T47D (cell line): ENCODE measurements at regions not wholly inside any gene's neighbourhood (a gene's known extent, or its start where the extent isn't known, plus 50 kb on each side); places are given as distances from the start of the nearest gene placed in this dataset.
A peak's percentile ranks its signal among the peaks of the same experiment; 100 is the strongest.

Experiments used
- DNase-seq, 2 experiments: peaks; one replicate each; pipeline versions ENCODE4 v3.0.0 to v3.0.0-alpha.2; 2011 to 2012; ENCODE audit warnings: low read depth in 1 of 2, low spot score in 1 of 2
- JUND ChIP-seq: IDR thresholded peaks from 2 replicates; pipeline ENCODE4 v1.6.1; 2012; ENCODE audit warnings: low read depth
- in situ Hi-C: cut with HindIII; loops from 2 replicates; pipeline ENCODE4 v1.10.0; 2016; ENCODE audit warnings: low sequenced_read_pairs, low pct_unique_long_range_greater_than_20kb

DNA sequence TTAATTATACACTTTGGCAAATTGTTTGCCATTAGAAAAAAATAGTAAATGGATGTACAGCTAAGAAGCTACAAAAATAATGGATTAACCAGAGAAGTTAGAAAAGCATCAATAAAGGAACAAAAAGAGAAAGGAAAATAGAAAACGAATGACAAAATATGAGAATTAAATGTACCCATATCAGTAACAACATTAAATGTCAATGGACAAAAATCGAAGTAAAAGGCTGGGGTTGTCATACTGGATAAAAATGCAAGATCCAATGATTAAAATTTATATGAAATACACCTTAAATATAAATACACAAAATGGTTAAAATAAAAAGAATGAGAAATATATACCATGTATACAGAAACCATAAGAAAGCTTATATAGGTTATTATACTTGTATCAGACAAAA, 470.6 kb downstream of the OCA2 start:
- in situ Hi-C loops: no loop called here
- DNase-seq: no peak
- TF ChIP-seq JUND: no peak

DNA sequence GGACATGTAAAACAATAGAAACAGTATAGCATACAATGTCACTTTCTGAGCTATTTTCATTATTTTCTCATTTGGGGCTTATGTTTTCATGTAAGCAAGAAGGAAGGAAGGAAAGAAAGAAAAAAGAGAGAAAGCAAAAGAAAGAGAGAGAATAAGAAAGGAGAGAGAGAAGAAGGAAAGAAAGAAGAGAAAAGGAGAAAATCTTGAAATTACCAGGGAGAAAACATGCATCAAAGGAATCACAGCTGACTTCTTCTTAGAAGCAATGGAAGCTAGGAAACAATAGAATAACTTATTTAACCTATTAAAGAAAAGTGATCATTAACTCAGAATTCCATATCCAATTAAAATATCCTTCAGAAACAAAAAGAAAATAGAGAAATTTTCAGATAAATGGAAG, 471.5 kb downstream of the OCA2 start:
- no peak for TF ChIP-seq JUND
- DNase-seq: no peak
- in situ Hi-C loops: no loop called here

DNA sequence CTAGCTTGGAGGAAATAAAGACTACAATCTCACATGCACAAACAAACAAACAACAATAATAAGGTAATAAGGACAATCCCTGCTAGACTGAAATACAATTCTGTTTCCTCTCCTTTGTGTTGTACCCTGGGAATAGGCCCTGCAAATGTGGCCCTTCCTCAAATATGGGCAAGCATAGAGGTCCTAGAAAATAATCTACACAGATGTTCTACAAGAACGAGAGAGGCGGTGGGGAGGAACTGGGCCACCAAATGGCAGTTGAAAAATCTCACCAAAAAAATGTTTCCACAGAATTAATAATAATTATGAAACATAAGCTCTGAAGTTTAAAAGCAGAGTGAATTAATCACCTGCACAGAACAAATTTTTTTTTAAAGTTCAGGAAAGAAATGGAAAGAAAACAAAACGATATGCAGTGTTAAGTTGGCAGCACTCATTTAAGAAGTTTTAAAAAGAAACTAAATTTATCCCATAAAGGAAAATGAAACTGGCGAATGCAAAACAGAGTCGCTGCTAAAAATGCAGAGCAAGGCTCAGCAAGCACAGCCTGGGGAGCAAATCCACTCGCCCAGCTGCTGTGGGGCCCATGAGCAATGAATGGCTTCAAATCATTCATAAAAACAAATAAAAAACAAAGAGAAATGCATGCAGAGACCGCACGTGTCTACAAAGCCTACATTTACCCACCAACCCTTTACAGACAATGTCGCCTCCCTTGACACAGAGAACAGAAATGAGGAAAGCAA, 475.4 kb downstream of the OCA2 start:
- no peak for DNase-seq
- in situ Hi-C loops: no loop called here
- no peak for TF ChIP-seq JUND

DNA sequence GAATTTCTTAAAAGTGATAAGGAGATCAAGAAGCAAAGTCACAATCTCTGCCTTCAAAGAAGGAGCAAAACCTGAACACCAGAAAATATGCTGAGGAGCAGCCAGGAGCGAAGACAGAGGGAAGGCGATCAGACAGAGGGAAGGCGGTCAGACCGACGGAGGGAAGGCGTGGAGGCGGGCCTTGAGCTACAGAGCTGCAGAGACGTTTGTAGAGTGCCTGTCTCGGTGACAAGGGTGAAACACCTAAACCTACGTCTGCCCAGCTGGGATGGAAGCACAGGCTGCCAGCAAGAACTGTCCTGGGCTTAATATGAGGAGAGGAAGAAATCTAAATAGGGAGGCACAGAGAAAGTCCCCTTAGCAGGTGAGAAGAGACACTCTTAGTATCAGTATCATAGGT, 476.0 kb downstream of the OCA2 start:
- TF ChIP-seq JUND: no peak
- no peak for DNase-seq
- in situ Hi-C loops: no loop called here

DNA sequence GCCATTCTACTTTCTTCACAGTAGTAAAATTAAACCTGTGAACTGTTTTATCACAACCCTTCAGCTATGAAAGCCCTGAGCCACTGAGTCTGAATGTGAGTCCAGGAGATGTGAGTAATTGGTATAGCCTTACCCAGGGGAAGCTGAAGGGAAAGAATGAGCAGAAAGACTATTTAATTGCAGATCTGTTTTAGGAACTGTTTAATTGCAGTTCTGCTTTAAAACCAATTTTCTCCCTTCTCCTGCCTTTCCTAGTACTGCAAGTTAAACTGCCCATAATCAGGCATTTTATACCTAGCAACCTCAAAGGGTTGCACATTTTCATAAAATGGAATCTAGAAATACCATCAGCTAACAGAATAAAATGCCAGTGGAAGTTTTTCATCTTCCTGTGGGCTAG, 476.7 kb downstream of the OCA2 start:
- TF ChIP-seq JUND: no peak
- DNase-seq: no peak
- in situ Hi-C loops: no loop called here

DNA sequence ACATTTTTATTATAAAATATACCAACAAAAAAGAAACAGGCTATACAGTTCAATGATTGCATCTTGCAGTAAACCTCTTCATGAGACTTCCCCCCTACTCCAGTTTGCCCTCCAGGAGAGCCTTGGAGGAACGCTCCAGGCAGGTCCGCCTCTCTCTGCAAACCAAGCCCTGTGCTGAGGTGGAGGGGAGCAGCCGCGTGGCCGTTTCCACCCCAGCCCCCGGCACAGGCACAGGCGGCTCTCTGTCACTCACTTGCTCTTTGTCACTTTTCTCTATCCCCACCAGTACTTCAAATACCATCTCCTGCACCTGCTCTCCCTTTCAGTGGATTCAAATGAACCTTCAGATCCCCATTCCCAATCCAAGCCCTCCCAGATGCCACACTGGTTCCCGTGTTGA, 479.9 kb downstream of the OCA2 start:
- TF ChIP-seq JUND: no peak
- in situ Hi-C loops: no loop called here
- DNase-seq: no peak

DNA sequence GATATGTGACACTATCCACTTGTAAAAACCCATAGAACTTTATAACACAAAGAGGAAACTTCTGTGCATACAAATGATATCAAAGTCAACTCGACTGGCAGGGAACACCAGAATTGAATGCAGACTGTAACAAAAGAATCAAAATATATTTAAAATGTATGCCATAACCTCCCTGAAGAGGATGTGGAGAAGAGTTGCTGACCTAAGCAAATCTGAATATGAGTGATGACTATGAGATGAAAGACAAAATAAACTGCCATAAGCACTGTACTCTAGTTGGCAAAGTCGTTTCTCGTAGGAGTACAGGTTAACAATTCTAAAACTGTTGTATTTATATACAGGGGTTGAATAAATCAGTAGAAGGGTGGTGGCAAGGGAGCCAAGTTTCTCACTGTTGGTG, 482.1 kb downstream of the OCA2 start:
- no peak for DNase-seq
- no peak for TF ChIP-seq JUND
- in situ Hi-C loops: no loop called here

DNA sequence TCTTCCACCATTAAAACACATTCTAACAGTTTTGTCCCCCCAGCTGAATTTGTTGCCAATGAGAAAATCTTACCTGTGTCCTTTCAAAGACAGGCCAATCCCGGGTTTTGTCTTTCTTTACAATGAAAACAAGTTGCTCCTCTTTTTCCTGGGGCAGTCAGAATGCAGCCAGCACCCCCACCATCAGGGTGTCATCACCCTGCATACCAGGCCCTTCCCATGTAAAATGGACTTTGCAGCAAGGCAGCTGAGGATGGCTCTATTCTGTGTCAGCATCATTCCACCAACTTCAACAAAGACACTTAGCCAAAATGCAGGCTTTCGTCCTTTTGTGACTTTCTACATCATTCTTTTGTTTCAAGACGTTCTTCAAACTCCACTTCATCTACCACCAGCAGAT, 490.9 kb downstream of the OCA2 start:
- no peak for DNase-seq
- no peak for TF ChIP-seq JUND
- in situ Hi-C loops: no loop called here

DNA sequence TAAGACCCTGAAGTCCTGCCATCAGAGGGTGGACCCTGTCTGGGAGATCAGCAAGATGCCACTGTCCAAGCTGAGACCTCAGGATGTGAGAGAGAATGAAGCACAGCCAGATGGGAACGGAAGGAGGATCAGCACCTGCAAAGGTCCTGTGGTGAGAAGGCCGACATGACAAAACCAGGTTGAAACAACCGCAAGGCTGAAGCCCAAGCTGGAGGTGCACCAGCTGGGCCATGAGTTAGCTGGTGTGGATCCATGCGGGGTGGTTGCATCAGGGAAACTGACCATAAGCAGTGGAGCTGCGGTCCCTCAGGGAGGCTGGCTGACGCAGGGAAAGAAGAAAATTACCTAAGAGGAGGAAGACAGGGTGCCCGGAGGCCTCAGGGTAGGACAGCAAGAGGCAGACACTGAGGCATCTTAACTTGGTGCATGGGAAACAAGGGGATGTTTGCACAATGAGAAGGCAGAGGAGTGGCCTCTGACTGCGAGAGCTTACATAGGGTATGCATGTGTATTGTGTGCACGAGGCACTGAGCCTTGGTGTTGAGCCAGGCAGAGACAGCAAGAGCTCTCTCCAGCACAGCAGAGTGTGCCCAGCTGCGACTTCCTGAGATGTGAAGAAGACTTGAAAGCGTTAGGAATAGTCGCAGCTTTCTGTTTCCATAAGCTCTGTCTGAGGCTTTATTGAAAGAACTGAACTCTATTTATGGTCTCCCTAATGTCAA, 497.7 kb downstream of the OCA2 start:
- in situ Hi-C loops: no loop called here
- TF ChIP-seq JUND: no peak
- DNase-seq: peak in 1 of 2 experiments; percentile 46

DNA sequence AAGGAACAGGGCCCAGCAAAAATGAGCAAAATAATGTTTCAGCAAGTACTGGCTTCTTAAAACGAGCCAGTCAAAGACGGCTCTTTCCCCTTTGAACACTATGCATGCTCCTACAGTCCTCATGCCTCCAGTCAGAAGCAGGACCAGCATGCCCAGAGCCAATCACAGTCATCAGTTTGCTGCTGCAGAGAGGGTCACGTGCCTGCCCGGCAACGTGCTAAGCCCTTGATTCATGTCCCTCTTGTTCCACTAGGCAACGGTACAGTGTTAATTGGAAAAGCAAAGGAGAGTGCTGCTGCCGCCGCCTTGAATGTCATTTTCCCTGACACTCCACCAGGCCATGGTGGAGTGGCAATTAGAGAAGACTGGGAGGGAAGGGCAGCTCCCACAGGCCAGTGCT, 500.1 kb downstream of the OCA2 start:
- in situ Hi-C loops: no loop called here
- DNase-seq: no peak
- TF ChIP-seq JUND: no peak

DNA sequence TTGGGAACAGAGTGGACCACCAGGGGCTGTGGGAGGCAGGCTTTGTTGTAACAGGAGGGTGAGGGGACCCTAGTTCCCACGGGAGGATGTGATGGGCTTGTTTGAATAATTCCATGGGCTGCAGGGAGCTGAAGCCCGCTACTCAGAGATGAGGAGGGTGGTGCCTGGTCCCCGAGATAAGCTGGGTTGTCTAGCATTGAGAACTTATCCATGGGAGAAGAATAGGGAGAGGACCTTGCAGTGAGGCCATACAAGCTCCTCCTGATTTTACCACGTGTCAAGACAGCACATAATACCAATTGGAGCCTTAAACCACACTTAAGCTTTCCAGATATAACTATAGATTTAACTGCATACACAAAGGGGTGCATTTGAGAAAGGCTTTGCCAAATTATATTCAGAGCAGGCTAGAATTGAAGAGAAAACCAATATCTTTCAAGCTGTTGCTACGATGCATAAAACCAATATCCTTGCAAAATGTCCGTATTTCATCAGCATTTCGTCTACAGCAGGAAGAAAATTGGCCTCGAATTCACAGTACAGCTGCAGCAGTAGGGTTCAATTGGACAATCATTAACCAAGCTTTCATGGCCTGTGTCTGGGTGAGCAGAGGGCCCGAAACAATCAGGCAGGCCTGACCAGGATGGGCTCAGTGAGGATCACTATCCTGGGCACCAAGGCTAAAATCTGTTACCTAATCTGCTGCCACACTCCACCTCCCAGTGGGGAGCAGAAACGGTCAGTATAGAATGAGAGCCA, 500.7 kb downstream of the OCA2 start:
- in situ Hi-C loops: no loop called here
- DNase-seq: no peak
- no peak for TF ChIP-seq JUND

DNA sequence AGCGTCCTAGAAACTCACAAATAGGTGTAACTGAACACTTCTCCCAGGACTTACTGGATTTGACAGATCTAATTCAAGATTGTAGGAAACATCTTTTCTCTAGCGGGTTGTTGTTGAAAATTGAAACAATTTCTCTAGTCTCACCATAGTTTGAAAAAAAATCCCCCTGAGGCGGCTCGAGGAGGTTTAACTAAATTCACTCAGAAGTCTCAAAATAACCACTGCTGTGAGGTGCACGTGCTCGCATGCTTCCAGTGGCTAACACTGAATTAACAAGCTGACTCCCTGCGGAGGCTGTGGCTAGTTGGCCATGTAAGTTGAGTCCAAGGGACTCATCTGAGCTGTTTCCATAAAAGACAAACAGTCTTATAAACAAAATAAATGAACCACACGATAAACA, 503.9 kb downstream of the OCA2 start:
- no peak for DNase-seq
- TF ChIP-seq JUND: no peak
- in situ Hi-C loops: no loop called here
